Globus pallidus (tissue), 1 donor: ENCODE measurements at regions not wholly inside any gene's neighbourhood (a gene's known extent, or its start where the extent isn't known, plus 50 kb on each side); places are given as distances from the start of the nearest gene placed in this dataset.
"Not testable (repeated sequence)": the region's sequence is repeated elsewhere in the genome, so short reads cannot be mapped to it uniquely, and the experiment has no call there.

Source experiments
- DNase-seq: peaks from one replicate; pipeline ENCODE4 v3.0.0-alpha.2; 2015; ENCODE audit warnings: low spot score

GRCh38 chr4:174069848-174070330 lies 213.6 kb downstream of the FBXO8 start:
- no peak for DNase-seq

- DNase-seq, result no peak
Observed at GRCh38 chr4:174066611-174067205, 216.8 kb downstream of the FBXO8 start.

DNA sequence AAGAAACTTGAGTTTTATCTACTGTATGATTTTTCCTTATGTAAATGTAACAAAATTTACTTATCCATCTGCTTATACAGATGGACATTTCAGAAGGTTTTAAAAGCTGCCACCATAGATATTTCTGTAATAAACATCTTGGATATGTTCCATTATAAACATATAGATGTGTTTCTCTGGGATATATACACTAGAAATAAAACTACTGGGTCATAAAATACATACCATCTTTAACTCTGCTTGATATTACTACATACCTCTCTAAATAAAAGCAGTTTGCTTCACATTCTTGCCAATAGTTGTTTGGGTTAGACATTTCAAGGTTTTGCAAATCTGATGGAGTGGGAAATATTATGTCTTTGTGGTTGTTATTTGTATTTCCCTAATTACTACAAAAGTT lies 220.6 kb downstream of the FBXO8 start:
- no peak for DNase-seq

GRCh38 chr4:174061026-174061425 lies 222.4 kb downstream of the FBXO8 start:
- no peak for DNase-seq

- no peak for DNase-seq
Observed at GRCh38 chr4:174058846-174059245, 224.6 kb downstream of the FBXO8 start.

- no peak for DNase-seq
Observed at GRCh38 chr4:174056959-174057358, 226.5 kb downstream of the FBXO8 start.

- no peak for DNase-seq
Observed at GRCh38 chr4:174055344-174055743, 228.1 kb downstream of the FBXO8 start.

- no peak for DNase-seq
Observed at GRCh38 chr4:174053895-174054294, 229.6 kb downstream of the FBXO8 start.

GRCh38 chr4:174047363-174047762 lies 236.1 kb downstream of the FBXO8 start:
- DNase-seq, result no peak

- not testable (repeated sequence) for DNase-seq
Observed at GRCh38 chr4:174045829-174046228, 237.6 kb downstream of the FBXO8 start.

DNA sequence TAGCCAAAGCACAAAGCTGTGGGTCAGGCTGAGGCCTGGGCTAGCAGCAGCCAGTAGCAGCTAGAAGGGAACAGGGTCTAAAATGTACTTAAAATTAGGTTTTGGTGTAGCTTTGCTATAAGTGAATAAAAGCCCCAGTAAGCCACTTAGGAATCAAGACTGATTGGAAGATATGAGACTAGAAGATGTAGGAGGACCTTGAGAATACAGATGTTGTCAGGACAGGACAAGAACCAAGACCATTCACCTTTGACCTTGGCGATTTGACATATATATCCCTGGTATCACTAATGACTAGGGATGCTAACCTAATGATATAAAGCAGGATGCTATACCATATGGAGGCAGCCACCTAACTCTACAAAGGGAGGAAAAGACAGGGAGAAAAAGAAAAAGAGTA lies 238.1 kb downstream of the FBXO8 start:
- DNase-seq, result no peak

- no peak for DNase-seq
Observed at GRCh38 chr4:174041555-174042105, 241.8 kb downstream of the FBXO8 start.

DNA sequence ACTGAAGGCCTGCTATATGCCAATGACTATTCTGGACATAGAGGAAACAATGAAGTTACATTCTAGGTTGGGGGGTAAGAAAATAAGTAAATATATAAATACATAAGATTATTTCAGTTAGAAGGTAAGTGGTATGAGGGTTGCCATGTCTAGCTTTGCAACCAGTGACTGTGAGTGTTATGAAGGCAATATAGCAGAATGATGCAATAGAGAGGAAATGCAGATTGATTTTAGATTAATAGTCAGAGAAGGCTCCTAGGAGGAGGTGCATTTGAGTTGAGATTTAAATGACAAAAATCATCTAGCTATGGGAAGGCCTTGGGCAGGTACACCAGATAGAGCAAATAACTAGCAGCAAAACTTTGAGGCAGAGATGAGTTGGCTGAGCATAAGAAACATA lies 243.2 kb downstream of the FBXO8 start:
- DNase-seq, result no peak

DNA sequence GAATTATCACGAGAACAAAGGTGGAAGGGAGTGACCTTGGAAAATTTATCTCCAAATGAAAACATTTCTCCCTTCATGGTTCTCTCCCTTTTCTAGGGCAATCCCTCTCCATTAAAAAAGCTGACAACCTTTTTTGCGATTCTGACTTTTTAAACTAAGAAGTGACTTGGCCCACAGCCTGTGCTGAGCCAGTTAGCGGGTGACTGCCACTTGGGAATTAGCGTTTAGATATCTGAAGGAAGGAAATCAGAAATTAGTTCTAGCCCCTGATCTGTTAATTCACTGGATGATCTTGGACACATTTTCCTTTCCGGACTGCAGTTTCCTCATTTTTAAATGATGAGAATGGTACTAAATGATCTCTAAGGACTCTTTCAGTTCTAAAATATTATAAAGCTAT lies 245.0 kb downstream of the FBXO8 start:
- DNase-seq, result no peak

DNA sequence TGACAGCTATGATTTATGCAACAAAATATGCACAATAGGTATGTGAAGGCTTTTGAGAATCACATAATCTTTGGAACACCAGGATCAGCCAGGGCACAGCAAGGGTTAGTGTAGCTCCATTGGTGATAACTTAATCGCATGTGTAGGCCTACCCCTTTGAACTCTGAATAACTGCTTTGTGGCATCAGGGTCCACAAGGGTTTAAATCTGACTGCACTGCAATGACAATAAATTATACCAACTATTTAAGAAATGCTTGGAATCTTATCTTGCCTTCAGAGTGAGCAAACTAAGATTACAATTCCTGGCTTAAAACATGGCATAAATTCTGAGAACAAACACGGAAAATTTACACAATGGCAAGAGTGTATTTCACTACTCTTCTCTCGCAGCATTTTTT lies 245.8 kb downstream of the FBXO8 start:
- no peak for DNase-seq

GRCh38 chr4:174037049-174037448 lies 246.4 kb downstream of the FBXO8 start:
- no peak for DNase-seq

DNA sequence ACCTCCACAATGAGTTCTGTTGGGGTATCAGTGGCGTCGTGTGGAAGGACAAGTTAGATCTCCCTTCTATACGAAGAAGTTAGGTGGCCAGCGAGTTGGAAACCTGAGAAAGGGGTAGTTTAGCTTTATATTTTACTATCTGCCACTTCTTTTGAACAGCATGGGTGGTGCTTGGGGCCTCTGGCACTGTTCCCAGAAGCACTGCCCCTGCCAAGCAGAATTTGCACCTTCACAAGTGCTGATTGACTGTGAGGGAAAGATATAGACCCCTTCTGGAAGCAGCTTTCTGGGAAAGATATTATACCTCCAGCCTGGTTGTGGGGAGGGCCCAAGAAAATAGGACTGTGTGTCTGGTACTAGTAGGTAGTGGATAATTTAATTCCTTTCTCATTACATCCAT lies 246.9 kb downstream of the FBXO8 start:
- no peak for DNase-seq

DNA sequence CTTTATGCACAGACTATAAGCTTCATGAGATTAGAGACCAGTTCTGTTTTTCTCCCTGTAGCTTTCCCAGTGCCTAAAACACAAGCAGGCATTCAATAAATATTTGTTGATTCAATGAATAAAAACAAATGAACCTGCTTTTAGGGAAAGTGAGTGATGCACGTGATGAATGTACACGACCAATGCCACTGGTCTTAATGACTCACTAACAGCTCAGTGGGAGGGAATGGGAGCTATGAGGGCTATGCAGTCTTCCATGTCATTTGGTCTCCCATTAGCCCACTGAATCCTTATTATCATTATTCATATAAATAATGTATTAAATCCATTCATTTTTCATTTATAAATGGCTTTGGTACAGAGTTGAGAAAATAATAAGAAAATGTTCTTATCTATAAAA lies 247.4 kb downstream of the FBXO8 start:
- DNase-seq, result no peak

DNA sequence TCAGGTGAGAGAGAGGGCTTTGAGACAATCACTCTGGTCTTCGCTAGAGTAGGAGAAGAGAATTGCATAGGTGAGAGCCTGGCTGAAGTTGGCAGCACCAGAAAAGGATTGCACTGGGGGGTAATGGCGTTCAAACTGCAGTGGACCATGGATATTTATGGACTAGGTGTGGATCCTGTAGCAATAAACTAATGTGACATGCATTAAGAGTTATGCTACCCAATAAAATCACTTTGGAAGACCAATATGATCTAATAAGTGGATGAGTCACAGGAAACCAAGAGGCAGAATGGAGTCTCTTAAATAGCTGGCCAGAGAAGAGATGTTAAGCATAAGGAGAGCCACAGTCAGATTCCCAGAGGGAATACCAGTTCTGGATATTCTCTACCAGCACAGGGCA lies 259.8 kb downstream of the FBXO8 start:
- no peak for DNase-seq

GRCh38 chr4:174018236-174018635 lies 265.2 kb downstream of the FBXO8 start:
- DNase-seq, result no peak

DNA sequence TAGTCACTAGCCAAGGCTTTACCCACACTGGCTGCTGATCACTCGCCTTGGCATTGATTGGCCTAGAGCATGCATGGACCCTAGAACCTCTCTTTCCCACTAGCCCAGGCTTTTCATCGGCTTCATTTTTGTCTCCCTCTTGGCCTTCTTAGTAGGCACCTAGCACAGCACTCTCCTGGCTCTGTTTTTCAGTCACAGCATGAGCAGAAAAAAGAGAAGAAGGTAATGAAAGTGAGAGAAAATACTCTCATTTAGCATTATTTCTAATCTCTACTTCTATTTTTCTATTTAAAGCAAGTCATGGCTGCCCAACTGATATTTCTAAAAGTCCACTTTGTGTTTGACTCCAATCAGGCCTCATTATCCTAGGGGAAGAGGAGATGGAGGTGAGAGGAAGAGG lies 267.2 kb downstream of the FBXO8 start:
- DNase-seq, result no peak

DNA sequence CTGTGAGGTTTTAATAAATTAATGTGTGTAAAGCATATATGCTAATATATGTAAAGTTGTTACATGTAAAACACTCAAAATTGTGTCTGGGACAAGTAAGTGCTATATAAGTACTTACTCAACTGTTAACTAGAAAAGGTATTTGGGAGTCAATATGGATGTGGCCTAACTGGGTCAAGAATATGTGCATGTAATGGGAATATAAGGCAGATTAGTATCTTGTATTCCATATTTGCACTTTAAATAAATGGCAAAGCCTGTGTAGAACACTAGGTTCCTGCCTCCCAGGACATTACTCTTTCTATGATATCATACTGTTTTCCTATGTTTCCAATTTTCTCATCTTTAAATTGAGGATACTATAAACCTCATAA lies 270.6 kb downstream of the FBXO8 start:
- no peak for DNase-seq

GRCh38 chr4:174012135-174012885 lies 271.2 kb downstream of the FBXO8 start:
- no peak for DNase-seq

DNA sequence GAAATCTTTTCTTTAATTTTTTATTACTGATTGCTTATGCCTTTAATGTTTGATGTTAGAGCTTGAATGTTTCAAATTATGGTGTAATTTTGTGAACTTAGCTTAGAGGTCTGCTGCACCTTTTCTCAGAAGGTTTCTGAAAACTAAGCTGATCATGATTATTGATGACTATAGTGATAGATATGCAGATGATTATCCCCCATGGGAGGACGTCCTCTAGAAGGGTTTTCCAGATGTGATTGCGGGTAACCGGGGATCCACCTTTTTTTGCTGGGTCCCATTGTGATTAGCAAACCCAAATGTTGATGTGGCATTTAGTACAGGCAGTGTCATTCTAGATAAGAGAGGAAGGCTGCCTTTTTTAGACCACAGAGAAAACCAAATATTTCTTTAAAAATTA lies 272.9 kb downstream of the FBXO8 start:
- DNase-seq, result no peak
